Urinary bladder (tissue), 3 donors: ENCODE measurements at regions not wholly inside any gene's neighbourhood (a gene's known extent, or its start where the extent isn't known, plus 50 kb on each side); places are given as distances from the start of the nearest gene placed in this dataset.

Source experiments
- DNase-seq: peaks from one replicate; pipeline ENCODE4 v3.0.0-alpha.2; 2015; ENCODE audit errors: extremely low spot score
- H3K27ac ChIP-seq: one replicate; pipeline ENCODE4 v1.5.1; 2013; ENCODE audit warnings: low read depth, mild to moderate bottlenecking, moderate library complexity
- H3K36me3 ChIP-seq: one replicate; pipeline ENCODE4 v1.6.1; 2013; ENCODE audit warnings: mild to moderate bottlenecking, moderate library complexity; ENCODE audit not compliant: insufficient read depth
- H3K4me1 ChIP-seq: one replicate; pipeline ENCODE4 v1.6.1; 2013; ENCODE audit warnings: mild to moderate bottlenecking, moderate library complexity; ENCODE audit not compliant: insufficient read depth
- H3K4me3 ChIP-seq: one replicate; pipeline ENCODE4 v1.5.1; 2013; ENCODE audit warnings: low read depth, low read length
- WGBS: extraction: QIAGEN DNeasy Blood & Tissue Kit; methylation state at CpG from one replicate; pipeline ENCODE4 v1.1.7; 2013; 5-methylcytosine and 5-hydroxymethylcytosine counted together
- donor health status: healthy with polysubstance abuse.
- donor health status: healthy.

- Histone ChIP-seq H3K4me3 (no peak overlapping the region), H3K4me1 (no peaks in the 10 kb centered on the region), H3K36me3 (no peaks in the 10 kb centered on the region), H3K27ac (no peak overlapping the region)
- DNase-seq = no peak
Measured at GRCh38 chr9:85215961-85216360, 525.8 kb downstream of the AGTPBP1 start.

- no peaks in the 10 kb centered on the region for H3K36me3 ChIP-seq
- H3K4me1 ChIP-seq = no peaks in the 10 kb centered on the region
- no peak for DNase-seq
- 93% methylated on average over 4 of the region's 4 CpGs for WGBS
- no peak overlapping the region for H3K27ac ChIP-seq
- H3K4me3 ChIP-seq = no peak overlapping the region
Measured at GRCh38 chr9:85215416-85215815, 526.3 kb downstream of the AGTPBP1 start.

DNA sequence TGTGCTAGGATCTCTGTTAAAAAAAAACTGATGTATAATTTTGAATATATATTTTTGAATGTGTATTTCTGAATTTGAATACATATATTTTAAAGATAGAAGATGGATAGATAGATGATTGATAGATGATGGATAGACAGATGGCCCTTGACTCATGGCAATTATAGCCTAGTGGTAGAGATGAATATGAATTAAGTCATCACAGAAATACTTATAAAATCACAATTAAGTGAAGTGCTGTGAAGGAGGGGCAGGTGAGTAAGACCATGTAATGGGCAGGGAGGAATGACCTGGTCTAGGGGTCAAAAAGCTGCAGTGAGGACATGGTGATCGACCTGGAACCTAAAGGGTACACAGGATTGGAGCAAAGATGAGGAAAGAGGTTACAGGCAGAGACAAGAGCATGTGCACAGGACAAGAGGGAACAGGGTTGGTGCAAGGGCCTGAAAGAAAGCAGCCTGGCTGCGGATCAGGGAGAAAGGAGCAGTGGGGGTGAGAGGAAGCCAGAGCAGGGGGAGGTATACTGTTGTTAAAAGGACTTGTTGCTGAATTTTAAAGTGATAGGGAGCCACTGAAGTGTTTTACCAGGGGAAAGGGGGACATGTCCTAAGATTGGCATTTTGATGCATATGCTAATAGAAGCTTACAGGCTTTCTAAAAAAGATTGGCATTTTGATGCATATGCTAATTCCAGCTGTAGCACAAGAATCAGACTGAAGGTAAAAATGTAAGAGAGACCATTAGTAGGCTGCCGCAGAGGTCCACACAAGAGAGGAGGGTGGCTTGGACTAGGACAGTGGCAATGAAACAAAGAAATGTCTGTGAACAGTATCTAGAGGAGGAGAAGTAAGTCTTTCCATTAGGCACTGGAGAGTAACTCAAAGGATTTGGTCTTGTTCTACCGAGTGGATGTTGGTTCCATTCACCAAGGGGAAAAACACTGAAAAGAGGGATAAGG, 527.8 kb downstream of the AGTPBP1 start:
- no peaks in the 10 kb centered on the region for H3K36me3 ChIP-seq
- DNase-seq = no peak
- H3K4me1 ChIP-seq = no peaks in the 10 kb centered on the region
- H3K4me3 ChIP-seq = no peak overlapping the region
- no peak overlapping the region for H3K27ac ChIP-seq
- WGBS = 67% methylated on average over 4 of the region's 4 CpGs

DNA sequence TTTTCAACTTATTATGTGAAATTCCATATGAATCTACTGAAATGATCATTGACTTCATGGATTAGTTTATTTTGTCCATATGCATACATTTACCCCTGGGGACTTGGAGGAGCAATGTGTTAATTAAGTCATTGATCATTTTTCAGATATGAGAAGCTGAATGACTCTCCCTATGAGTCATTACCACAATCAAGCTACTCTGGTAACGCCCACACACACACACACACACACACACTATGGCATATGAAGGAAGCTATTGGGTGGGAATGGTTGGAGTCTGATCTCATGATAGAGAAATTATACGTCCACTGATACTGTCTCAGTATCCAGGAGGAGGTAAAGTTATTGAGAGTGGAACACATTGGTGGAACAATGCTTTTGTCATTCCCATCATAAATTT, 528.9 kb downstream of the AGTPBP1 start:
- 53% methylated on average over 2 of the region's 2 CpGs for WGBS
- H3K36me3 ChIP-seq = no peaks in the 10 kb centered on the region
- H3K27ac ChIP-seq = no peak overlapping the region
- no peaks in the 10 kb centered on the region for H3K4me1 ChIP-seq
- H3K4me3 ChIP-seq = no peak overlapping the region
- no peak for DNase-seq

- Histone ChIP-seq H3K4me3 (no peak overlapping the region), H3K36me3 (no peaks in the 10 kb centered on the region), H3K27ac (no peak overlapping the region), H3K4me1 (no peaks in the 10 kb centered on the region)
- 25% methylated on average over 4 of the region's 4 CpGs for WGBS
- no peak for DNase-seq
Measured at GRCh38 chr9:85212209-85212608, 529.5 kb downstream of the AGTPBP1 start.

DNA sequence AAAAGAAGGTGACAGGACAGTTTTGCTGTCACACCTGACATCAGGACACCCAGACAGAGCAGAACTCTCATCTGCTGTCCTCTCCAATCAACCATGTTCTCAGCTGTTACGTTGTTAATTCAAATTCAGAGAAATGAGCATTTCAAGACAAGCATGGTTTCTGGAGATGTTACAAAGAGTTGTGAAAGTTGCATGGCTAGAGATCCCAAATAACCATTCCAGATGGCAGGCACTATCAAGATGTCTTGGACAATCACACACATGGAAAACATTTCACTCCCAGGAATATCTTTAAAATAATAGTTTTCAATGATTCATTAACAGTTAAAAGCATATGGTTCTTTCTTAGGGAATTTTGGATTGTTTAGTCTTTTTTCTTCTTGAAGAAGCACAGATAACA, 533.1 kb downstream of the AGTPBP1 start:
- Histone ChIP-seq H3K27ac (no peak overlapping the region), H3K36me3 (no peaks in the 10 kb centered on the region), H3K4me3 (no peak overlapping the region), H3K4me1 (no peaks in the 10 kb centered on the region)
- WGBS = 78% methylated on average over 1 of the region's 1 CpG
- no peak for DNase-seq

- Histone ChIP-seq H3K36me3 (no peaks in the 10 kb centered on the region), H3K27ac (no peak overlapping the region), H3K4me1 (no peaks in the 10 kb centered on the region), H3K4me3 (no peak overlapping the region)
- WGBS = 84% methylated on average over 3 of the region's 3 CpGs
- DNase-seq = no peak
Measured at GRCh38 chr9:85204176-85204575, 534.6 kb downstream of the NTRK2 start.

DNA sequence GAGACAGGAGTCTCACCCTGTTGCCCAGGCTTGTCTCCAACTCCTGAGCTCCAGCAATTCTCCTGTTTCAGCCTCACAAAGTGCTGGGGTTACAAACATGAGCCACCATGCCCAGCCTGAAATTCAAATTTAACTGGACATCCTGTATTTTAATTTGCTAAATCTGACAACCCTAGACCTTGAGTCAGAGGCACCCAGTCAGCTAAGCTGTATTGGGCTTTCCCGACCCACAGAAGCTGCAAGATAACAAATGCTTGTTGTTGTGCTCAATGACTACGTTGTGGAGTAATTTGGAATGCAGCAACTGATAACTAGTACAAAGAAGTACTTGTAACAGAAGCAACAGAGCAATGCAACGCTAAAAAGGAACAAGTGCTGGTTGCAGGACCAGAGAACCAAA, 533.1 kb downstream of the NTRK2 start:
- H3K27ac ChIP-seq = no peak overlapping the region
- WGBS = 71% methylated on average over 3 of the region's 3 CpGs

GRCh38 chr9:85200726-85201404, 531.3 kb downstream of the NTRK2 start:
- Histone ChIP-seq H3K27ac (no peak overlapping the region), H3K4me3 (no peak overlapping the region), H3K4me1 (no peaks in the 10 kb centered on the region), H3K36me3 (no peaks in the 10 kb centered on the region)
- WGBS = 68% methylated on average over 3 of the region's 3 CpGs
- no peak for DNase-seq

More for the DNA sequence above, 533.1 kb downstream of the NTRK2 start:
- no peaks in the 10 kb centered on the region for H3K36me3 ChIP-seq
- no peak for DNase-seq
- no peak overlapping the region for H3K4me3 ChIP-seq
- no peaks in the 10 kb centered on the region for H3K4me1 ChIP-seq

DNA sequence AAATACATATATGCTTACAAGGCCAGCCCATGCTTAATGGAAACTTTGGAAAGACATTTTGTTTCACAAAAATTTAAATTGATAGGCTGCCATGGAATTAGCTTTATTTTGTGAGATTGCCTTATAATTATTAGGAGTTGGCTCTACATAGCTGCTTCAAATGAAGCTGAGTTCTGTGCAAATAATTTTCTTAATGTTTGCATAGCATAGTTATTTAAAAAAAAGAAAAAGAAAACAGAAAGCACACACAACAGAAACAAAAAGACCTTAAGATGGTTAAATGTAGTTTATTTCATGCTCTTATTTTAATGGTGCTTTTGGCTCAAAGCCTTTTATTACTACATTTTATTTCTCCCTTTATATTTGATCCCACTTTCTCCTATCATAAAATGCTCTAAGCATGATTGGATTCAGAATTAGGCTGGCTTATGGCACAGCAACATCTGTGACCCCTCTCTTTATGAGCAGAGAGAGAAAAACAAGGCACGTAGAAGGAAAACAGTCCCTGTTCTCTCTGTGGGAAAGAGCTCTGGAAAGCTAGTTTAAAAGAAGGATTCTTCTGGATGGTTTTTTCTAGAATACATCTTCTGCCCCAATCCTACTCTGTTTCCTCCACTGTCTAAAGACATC, 530.5 kb downstream of the NTRK2 start:
- WGBS = 50% methylated on average over 1 of the region's 1 CpG
- no peak overlapping the region for H3K27ac ChIP-seq

DNA sequence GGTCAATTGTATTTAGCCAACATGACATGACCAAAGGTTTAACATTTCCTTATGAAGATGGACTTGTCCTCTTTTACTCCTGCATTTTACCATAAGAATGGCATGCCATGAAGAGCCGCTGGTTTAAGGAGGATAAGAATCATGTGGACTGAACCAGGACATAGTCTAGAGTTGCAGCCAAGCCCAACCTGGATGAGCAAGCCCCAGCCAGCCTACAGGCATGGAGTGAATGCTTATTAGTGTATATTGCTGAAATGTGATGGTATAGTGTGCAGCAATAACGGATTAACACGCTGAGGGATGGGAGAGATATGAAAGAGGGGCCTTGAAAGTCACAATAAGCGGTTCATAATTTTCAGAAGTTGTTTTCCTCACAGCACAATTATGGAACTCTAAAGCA, 523.2 kb downstream of the NTRK2 start:
- Histone ChIP-seq H3K27ac (no peak overlapping the region), H3K36me3 (no peaks in the 10 kb centered on the region), H3K4me3 (no peak overlapping the region), H3K4me1 (no peaks in the 10 kb centered on the region)
- DNase-seq = no peak
- 89% methylated on average over 4 of the region's 4 CpGs for WGBS

More for the DNA sequence above, 530.5 kb downstream of the NTRK2 start:
- Histone ChIP-seq H3K36me3 (no peaks in the 10 kb centered on the region), H3K4me1 (no peaks in the 10 kb centered on the region), H3K4me3 (no peak overlapping the region)
- peak; percentile 26 for DNase-seq

DNA sequence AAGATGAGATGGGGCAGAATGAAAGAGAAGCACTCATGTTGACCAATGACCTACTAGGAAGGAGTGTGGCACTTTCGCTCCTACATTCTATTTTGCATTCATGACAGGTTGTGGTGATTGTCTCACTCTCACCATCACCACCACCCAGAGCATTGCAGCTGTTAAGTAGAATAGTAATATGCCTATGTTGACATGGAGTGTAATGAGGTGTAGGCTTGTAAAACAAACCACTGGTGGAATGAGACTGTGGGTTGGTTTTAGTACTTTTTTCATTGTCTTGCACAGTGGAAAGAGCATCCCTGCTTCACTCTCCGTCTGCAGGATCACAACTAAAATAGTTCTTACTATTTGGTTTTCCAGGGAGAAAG, 516.7 kb downstream of the NTRK2 start:
- no peak for DNase-seq

DNA sequence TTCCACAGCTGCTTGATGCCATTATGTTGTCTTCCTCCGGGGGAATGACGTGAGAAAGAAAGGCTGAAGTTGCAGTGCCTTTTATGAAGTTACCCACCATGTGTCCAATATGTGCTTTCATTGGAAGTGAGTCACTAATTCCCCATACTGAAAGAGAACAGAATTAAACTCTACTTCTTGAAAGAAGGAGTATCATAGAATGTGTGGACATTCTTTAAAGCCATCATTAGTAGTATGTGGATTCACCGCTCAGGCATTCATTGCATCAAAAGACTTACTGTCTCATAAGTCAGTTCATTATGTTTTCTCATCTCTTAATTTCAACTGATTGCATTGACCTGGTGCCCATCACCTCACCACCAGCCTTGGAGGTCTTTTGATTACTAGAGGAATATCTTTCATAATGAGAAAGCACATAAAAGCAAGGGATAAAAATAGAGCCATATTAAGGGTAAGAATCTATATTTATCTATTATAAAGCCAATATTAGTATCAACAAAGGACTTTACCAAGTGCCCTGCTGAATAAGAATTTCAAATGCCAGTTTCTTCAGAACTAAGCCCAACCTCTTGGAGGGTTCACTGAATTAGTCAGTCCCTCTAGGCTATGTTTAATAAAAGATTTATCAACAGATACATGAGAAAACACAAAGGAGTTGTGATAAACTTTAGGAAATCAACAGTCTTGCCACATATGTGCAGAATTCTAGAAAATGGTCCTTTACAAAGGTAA, 516.1 kb downstream of the NTRK2 start:
- H3K27ac ChIP-seq = no peak overlapping the region
- H3K36me3 ChIP-seq = no peaks in the 10 kb centered on the region
- no peak for DNase-seq
- H3K4me3 ChIP-seq = no peak overlapping the region
- WGBS = 87% methylated on average over 3 of the region's 3 CpGs
- no peaks in the 10 kb centered on the region for H3K4me1 ChIP-seq

More for the DNA sequence above, 516.7 kb downstream of the NTRK2 start:
- H3K27ac ChIP-seq = no peak overlapping the region
- H3K4me3 ChIP-seq = no peak overlapping the region
- H3K4me1 ChIP-seq = no peaks in the 10 kb centered on the region
- H3K36me3 ChIP-seq = no peaks in the 10 kb centered on the region
- WGBS = 83% methylated on average over 2 of the region's 2 CpGs
